Body of pancreas (tissue), 4 donors: ENCODE measurements at regions not wholly inside any gene's neighbourhood (a gene's known extent, or its start where the extent isn't known, plus 50 kb on each side); places are given as distances from the start of the nearest gene placed in this dataset.

Experiments
- ATAC-seq: fragments of 150-250 bp; one replicate; pipeline ENCODE4 v1.9.1; 2016
- DNase-seq, 4 donors: peaks; one replicate each; pipeline ENCODE4 v3.0.0-alpha.2; 2019
- H3K27ac ChIP-seq, 4 donors: fragments of 200-600 bp; sonication (generic); 1 replicate in 3 of 4; 2 replicates in 1 of 4; pipeline versions ENCODE4 v1.5.1 to v1.6.1; 2016 to 2019; ENCODE audit warnings: mild to moderate bottlenecking in 1 of 4, mixed read lengths in 1 of 4, moderate library complexity in 1 of 4
- H3K27me3 ChIP-seq, 2 donors: fragments of 200-600 bp; sonication (generic); one replicate each; pipeline ENCODE4 v1.6.0; 2016; ENCODE audit warnings: mild to moderate bottlenecking in 1 of 2
- H3K36me3 ChIP-seq, 2 donors: fragments of 200-600 bp; sonication (generic); replicated peaks in 1 of 2; 2 replicates each; pipeline ENCODE4 v1.5.1; 2016; ENCODE audit warnings: low read depth in 2 of 2; ENCODE audit not compliant: insufficient read depth in 1 of 2
- H3K4me1 ChIP-seq: fragments of 200-600 bp; sonication (generic); one replicate; pipeline ENCODE4 v1.6.0; 2016
- H3K4me3 ChIP-seq, 2 donors: fragments of 200-600 bp; sonication (generic); 1 replicate in 1 of 2; 2 replicates in 1 of 2; pipeline ENCODE4 v1.5.1; 2016 to 2019
- H3K9me3 ChIP-seq, 3 donors: fragments of 200-600 bp; sonication (generic); 1 replicate in 2 of 3; 2 replicates in 1 of 3; pipeline ENCODE4 v1.5.1; 2016
- POLR2A ChIP-seq, 3 donors: fragments of 450-650 bp; IDR thresholded peaks; one replicate each; pipeline ENCODE4 v1.6.1; 2016; ENCODE audit warnings: antibody characterized with exemption in 3 of 3, mild to moderate bottlenecking in 2 of 3
- WGBS, 2 donors: methylation state at CpG; one replicate each; pipeline ENCODE4 v1.1.5; 2017; 5-methylcytosine and 5-hydroxymethylcytosine counted together
- intact Hi-C: fragments of 100-400 bp; cut with DNase I; formaldehyde crosslinking; loops from one replicate; pipeline ENCODE4 v1.15.1; 2023
- TF ChIP-seq, protein P1 (sequence below), 7 experiments: fragments of 450-650 bp in 4 of 7; fragments of 200-600 bp in 3 of 7; sonication (generic) in 3 of 7; IDR thresholded peaks; one replicate each; pipeline ENCODE4 v1.5.1; 2016 to 2019; ENCODE audit warnings: antibody characterized with exemption in 7 of 7

GRCh38 chr20:55928266-55928665 lies 77.1 kb downstream of the CBLN4 start:
- TF ChIP-seq POLR2A (IDR thresholded peaks at IDR 0.05), result no peak
- TF ChIP-seq, protein P1, sequence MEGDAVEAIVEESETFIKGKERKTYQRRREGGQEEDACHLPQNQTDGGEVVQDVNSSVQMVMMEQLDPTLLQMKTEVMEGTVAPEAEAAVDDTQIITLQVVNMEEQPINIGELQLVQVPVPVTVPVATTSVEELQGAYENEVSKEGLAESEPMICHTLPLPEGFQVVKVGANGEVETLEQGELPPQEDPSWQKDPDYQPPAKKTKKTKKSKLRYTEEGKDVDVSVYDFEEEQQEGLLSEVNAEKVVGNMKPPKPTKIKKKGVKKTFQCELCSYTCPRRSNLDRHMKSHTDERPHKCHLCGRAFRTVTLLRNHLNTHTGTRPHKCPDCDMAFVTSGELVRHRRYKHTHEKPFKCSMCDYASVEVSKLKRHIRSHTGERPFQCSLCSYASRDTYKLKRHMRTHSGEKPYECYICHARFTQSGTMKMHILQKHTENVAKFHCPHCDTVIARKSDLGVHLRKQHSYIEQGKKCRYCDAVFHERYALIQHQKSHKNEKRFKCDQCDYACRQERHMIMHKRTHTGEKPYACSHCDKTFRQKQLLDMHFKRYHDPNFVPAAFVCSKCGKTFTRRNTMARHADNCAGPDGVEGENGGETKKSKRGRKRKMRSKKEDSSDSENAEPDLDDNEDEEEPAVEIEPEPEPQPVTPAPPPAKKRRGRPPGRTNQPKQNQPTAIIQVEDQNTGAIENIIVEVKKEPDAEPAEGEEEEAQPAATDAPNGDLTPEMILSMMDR (IDR thresholded peaks at IDR 0.05), result no peak
- Histone ChIP-seq H3K27me3 (no peaks in the 10 kb centered on the region), H3K36me3 (no peaks in the 10 kb centered on the region), H3K27ac (no peak overlapping the region), H3K4me1 (no peaks in the 10 kb centered on the region), H3K9me3 (no peaks in the 10 kb centered on the region), H3K4me3 (no peak overlapping the region)
- intact Hi-C loops, result no loop called here
- 45 to 46% methylated on average over 2 to 3 of the region's 3 CpGs for WGBS, 2 donors
- DNase-seq (no peak), ATAC-seq (no peak)

DNA sequence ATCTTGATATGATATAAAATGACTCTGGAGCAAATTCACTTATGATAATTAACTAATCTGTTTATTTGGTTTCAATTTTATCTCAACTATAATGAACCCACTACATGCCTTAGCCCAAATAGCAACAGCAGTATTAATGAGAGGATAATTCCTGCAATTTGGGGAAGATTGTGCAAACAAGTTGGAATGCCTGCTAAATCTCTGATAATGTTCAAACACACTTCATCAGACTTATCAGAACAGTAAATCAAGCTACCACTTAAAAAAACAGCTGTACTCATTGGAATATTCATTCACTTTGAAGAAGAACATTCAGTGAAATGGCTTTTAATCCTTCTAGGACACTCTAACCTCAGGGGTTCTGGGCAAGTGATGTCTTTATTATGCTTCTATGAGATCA lies 85.4 kb downstream of the CBLN4 start:
- Histone ChIP-seq H3K27me3 (no peaks in the 10 kb centered on the region), H3K4me3 (no peak overlapping the region), H3K4me1 (no peaks in the 10 kb centered on the region), H3K9me3 (no peaks in the 10 kb centered on the region), H3K36me3 (no peaks in the 10 kb centered on the region), H3K27ac (no peak overlapping the region)
- DNase-seq (no peak), ATAC-seq (no peak)
- TF ChIP-seq, protein P1 (IDR thresholded peaks at IDR 0.05), result no peak
- no peak for TF ChIP-seq POLR2A (IDR thresholded peaks at IDR 0.05)
- intact Hi-C loops, result no loop called here

DNA sequence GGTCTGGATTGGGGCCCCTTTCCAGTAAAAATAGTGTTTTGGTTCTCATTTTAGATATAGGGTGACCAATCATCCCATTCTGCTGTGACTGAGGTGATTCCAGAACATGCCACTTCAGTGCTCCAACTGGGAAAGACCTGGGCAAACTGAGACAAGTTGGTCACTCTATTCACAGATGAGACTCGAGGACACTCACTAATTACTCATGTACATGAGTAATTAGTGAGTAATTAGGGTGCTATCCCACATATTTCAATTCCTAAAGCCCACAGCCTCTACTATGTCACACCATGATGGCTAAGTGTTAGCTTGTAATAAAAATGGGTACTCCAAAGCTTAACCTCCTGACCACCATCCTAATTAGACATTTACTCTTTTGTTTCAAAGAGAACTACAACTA lies 86.0 kb downstream of the CBLN4 start:
- H3K27ac ChIP-seq, result no peak overlapping the region
- TF ChIP-seq POLR2A (IDR thresholded peaks at IDR 0.05), result no peak
- TF ChIP-seq, protein P1 (IDR thresholded peaks at IDR 0.05), result no peak
- intact Hi-C loops, result no loop called here
- H3K4me3 ChIP-seq, result no peak overlapping the region
- DNase-seq, result no peak
- no peak for ATAC-seq
- H3K36me3 ChIP-seq, result no peaks in the 10 kb centered on the region
- WGBS, 2 donors, result 16 to 41% methylated on average over 1 of the region's 1 CpG
- no peaks in the 10 kb centered on the region for H3K9me3 ChIP-seq
- H3K4me1 ChIP-seq, result no peaks in the 10 kb centered on the region
- no peaks in the 10 kb centered on the region for H3K27me3 ChIP-seq

GRCh38 chr20:55918471-55918870 lies 86.8 kb downstream of the CBLN4 start:
- Histone ChIP-seq H3K4me3 (no peak overlapping the region), H3K9me3 (no peaks in the 10 kb centered on the region), H3K4me1 (no peaks in the 10 kb centered on the region), H3K27ac (no peak overlapping the region), H3K36me3 (no peaks in the 10 kb centered on the region), H3K27me3 (no peaks in the 10 kb centered on the region)
- intact Hi-C loops, result no loop called here
- ATAC-seq (no peak), DNase-seq (no peak)
- WGBS, 2 donors, result 62 to 75% methylated on average over 2 of the region's 2 CpGs
- TF ChIP-seq, protein P1 (IDR thresholded peaks at IDR 0.05), result no peak
- no peak for TF ChIP-seq POLR2A (IDR thresholded peaks at IDR 0.05)

DNA sequence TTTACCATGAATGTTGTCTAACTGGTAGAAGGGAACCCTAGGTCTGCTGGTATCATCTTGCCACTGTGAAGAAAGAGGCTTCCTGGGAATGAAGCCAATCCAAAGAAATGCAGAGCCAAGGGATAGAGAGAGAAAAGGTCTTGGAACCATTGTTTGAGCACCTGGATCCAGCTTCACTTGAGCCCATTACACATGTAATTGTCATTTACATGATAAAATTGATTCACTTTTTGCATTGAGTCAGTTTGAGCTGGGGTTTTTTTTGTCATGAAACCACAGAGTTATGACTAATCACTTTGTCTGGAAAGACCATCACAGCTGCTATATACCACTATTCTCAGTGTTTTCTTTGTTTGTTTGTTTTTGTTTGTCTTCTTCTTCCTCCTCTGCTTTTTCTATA lies 112.3 kb downstream of the CBLN4 start:
- intact Hi-C loops, result no loop called here
- H3K4me3 ChIP-seq, result no peak overlapping the region
- TF ChIP-seq POLR2A (IDR thresholded peaks at IDR 0.05), result no peak
- TF ChIP-seq, protein P1 (IDR thresholded peaks at IDR 0.05), result no peak
- no peaks in the 10 kb centered on the region for H3K36me3 ChIP-seq
- no peaks in the 10 kb centered on the region for H3K4me1 ChIP-seq
- DNase-seq (no peak), ATAC-seq (no peak)
- H3K27me3 ChIP-seq, result no peaks in the 10 kb centered on the region
- no peak overlapping the region for H3K27ac ChIP-seq
- H3K9me3 ChIP-seq, result no peaks in the 10 kb centered on the region
